Lower leg skin (tissue), 3 donors: ENCODE measurements at regions not wholly inside any gene's neighbourhood (a gene's known extent, or its start where the extent isn't known, plus 50 kb on each side); places are given as distances from the start of the nearest gene placed in this dataset.

Source experiments
- POLR2A ChIP-seq, 2 donors: fragments of 450-650 bp; IDR thresholded peaks; one replicate each; pipeline ENCODE4 v1.6.1; 2016 to 2017; ENCODE audit warnings: antibody characterized with exemption in 2 of 2, mild to moderate bottlenecking in 1 of 2, moderate library complexity in 1 of 2
- TF ChIP-seq, protein P1 (sequence below), 3 donors: fragments of 450-650 bp; IDR thresholded peaks; one replicate each; pipeline ENCODE4 v1.5.1; 2016; ENCODE audit warnings: antibody characterized with exemption in 3 of 3, mild to moderate bottlenecking in 3 of 3, moderate library complexity in 2 of 3

DNA sequence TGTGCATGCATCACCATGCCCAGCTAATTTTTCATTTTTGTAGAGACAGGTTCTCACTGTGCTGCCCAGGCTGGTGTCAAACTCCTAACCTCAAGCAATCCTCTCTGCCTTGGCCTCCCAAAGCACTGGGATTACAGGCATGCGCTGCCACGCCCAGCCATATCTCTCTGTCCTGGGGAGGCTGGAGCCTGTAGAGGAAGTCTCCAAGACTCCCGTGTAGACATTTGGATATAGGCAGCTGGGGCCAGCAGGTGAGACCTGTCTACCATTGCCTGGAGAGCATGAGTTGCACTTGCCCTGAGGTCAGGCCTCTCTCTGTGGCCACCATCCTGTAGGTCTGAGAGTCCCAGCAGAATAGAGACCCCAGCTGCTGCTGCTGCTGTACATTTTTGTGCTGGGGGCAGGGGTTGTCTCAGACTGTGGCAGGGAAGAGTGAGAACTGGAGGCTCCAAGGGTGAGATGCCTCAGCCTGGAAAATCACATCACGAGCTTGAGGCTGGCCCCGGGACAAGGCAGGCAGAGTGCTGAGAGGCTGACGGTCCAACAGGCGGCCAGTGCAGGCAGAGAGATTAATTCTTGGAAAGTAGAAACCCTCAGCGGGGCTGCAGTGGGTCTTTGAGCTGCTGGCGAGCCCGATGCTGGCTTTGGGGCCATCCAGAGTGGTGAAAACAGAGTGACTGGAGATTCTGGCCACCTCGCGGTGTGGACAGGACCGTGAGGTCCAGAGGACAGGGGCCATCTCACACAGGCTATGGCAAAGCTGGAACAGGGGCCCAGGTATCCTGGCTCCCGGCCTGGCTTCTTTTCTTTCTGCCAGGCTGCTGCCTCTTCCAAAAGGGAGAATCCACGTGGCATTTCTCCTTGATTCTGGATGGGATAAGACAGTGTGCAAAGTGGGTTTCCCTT lies 60.9 kb downstream of the TMEM270 start:
- TF ChIP-seq, protein P1, sequence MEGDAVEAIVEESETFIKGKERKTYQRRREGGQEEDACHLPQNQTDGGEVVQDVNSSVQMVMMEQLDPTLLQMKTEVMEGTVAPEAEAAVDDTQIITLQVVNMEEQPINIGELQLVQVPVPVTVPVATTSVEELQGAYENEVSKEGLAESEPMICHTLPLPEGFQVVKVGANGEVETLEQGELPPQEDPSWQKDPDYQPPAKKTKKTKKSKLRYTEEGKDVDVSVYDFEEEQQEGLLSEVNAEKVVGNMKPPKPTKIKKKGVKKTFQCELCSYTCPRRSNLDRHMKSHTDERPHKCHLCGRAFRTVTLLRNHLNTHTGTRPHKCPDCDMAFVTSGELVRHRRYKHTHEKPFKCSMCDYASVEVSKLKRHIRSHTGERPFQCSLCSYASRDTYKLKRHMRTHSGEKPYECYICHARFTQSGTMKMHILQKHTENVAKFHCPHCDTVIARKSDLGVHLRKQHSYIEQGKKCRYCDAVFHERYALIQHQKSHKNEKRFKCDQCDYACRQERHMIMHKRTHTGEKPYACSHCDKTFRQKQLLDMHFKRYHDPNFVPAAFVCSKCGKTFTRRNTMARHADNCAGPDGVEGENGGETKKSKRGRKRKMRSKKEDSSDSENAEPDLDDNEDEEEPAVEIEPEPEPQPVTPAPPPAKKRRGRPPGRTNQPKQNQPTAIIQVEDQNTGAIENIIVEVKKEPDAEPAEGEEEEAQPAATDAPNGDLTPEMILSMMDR (IDR thresholded peaks at IDR 0.05): no peak
- no peak for TF ChIP-seq POLR2A (IDR thresholded peaks at IDR 0.05)
